ENCODE measurements at regions not wholly inside any gene's neighbourhood (a gene's known extent, or its start where the extent isn't known, plus 50 kb on each side); places are given as distances from the start of the nearest gene placed in this dataset.

GRCh38 chr4:166518315-166518714 lies 645.3 kb downstream of the TLL1 start:
- Histone ChIP-seq H2BK12ac (ENCODE audit: low read length) (no peak overlapping the region), H4K12ac (ENCODE audit: low read depth, low read length) (no peak overlapping the region), H3K79me1 (ENCODE audit: low read length) (no peaks in the 10 kb centered on the region), H3K4me1 (ENCODE audit: control insufficient read depth in 1 of 2, insufficient read depth in 2 of 2, low read length in 2 of 2) (no peaks in the 10 kb centered on the region), H3K4me3 (ENCODE audit: low read depth, low read length) (no peak overlapping the region), H3K9ac (ENCODE audit: low read length) (no peak overlapping the region), H3K23ac (ENCODE audit: low read length) (no peak overlapping the region), H3K27ac (ENCODE audit: low read depth, low read length) (no peak overlapping the region), H2AFZ (ENCODE audit: insufficient read depth, low read length, poor library complexity) (no peak overlapping the region), H3K4me2 (ENCODE audit: low read length) (no peak overlapping the region), H2BK5ac (ENCODE audit: low read depth, low read length, poor library complexity) (no peak overlapping the region), H3K27me3 (ENCODE audit: insufficient read depth, low read length) (no peaks in the 10 kb centered on the region), H4K91ac (ENCODE audit: low read depth, low read length) (no peak overlapping the region), H3K4ac (ENCODE audit: low read depth, low read length) (no peak overlapping the region), H3K36me3 (ENCODE audit: control insufficient read depth in 1 of 2, insufficient read depth in 2 of 2, low read length in 2 of 2) (no peaks in the 10 kb centered on the region), H3K14ac (ENCODE audit: low read length) (no peak overlapping the region), H2BK120ac (ENCODE audit: insufficient read depth, low read length, poor library complexity) (no peak overlapping the region), H4K8ac (ENCODE audit: low read depth, low read length) (no peak overlapping the region), H2AK5ac (ENCODE audit: low read length) (no peak overlapping the region), H3K18ac (ENCODE audit: low read length) (no peak overlapping the region), H3K9me3 (ENCODE audit: insufficient read depth, low read depth, low read length) (no peaks in the 10 kb centered on the region), H3K79me2 (ENCODE audit: control insufficient read depth, insufficient read depth, low read length, poor library complexity) (no peaks in the 10 kb centered on the region)
- no CpG with 5 or more reads among the region's 2 CpGs for WGBS (ENCODE audit: extremely low coverage, insufficient coverage, insufficient read length)
- DNase-seq = no peak

GRCh38 chr4:166518776-166519175 lies 645.7 kb downstream of the TLL1 start:
- Histone ChIP-seq H3K27me3 (ENCODE audit: insufficient read depth, low read length) (no peaks in the 10 kb centered on the region), H2AK5ac (ENCODE audit: low read length) (no peak overlapping the region), H2AFZ (ENCODE audit: insufficient read depth, low read length, poor library complexity) (no peak overlapping the region), H3K4me1 (ENCODE audit: control insufficient read depth in 1 of 2, insufficient read depth in 2 of 2, low read length in 2 of 2) (no peaks in the 10 kb centered on the region), H3K79me2 (ENCODE audit: control insufficient read depth, insufficient read depth, low read length, poor library complexity) (no peaks in the 10 kb centered on the region), H4K12ac (ENCODE audit: low read depth, low read length) (no peak overlapping the region), H3K9me3 (ENCODE audit: insufficient read depth, low read depth, low read length) (no peaks in the 10 kb centered on the region), H3K23ac (ENCODE audit: low read length) (no peak overlapping the region), H2BK5ac (ENCODE audit: low read depth, low read length, poor library complexity) (no peak overlapping the region), H3K79me1 (ENCODE audit: low read length) (no peaks in the 10 kb centered on the region), H3K36me3 (ENCODE audit: control insufficient read depth in 1 of 2, insufficient read depth in 2 of 2, low read length in 2 of 2) (no peaks in the 10 kb centered on the region), H3K4me2 (ENCODE audit: low read length) (no peak overlapping the region), H2BK120ac (ENCODE audit: insufficient read depth, low read length, poor library complexity) (no peak overlapping the region), H3K18ac (ENCODE audit: low read length) (no peak overlapping the region), H3K9ac (ENCODE audit: low read length) (no peak overlapping the region), H4K8ac (ENCODE audit: low read depth, low read length) (no peak overlapping the region), H3K4me3 (ENCODE audit: low read depth, low read length) (no peak overlapping the region), H3K4ac (ENCODE audit: low read depth, low read length) (no peak overlapping the region), H3K14ac (ENCODE audit: low read length) (no peak overlapping the region), H2BK12ac (ENCODE audit: low read length) (no peak overlapping the region), H3K27ac (ENCODE audit: low read depth, low read length) (no peak overlapping the region), H4K91ac (ENCODE audit: low read depth, low read length) (no peak overlapping the region)
- DNase-seq = no peak
- WGBS (ENCODE audit: extremely low coverage, insufficient coverage, insufficient read length) = no CpG with 5 or more reads among the region's 3 CpGs

- H3K79me1 ChIP-seq (ENCODE audit: low read length) = no peaks in the 10 kb centered on the region
- H2BK5ac ChIP-seq (ENCODE audit: low read depth, low read length, poor library complexity) = no peak overlapping the region
- H3K27ac ChIP-seq (ENCODE audit: low read depth, low read length) = no peak overlapping the region
- H3K4me1 ChIP-seq (ENCODE audit: control insufficient read depth in 1 of 2, insufficient read depth in 2 of 2, low read length in 2 of 2) = no peaks in the 10 kb centered on the region
- H3K4me2 ChIP-seq (ENCODE audit: low read length) = no peak overlapping the region
- no peak overlapping the region for H2BK120ac ChIP-seq (ENCODE audit: insufficient read depth, low read length, poor library complexity)
- no CpG with 5 or more reads among the region's 5 CpGs for WGBS (ENCODE audit: extremely low coverage, insufficient coverage, insufficient read length)
- no peak overlapping the region for H2AK5ac ChIP-seq (ENCODE audit: low read length)
- no peak overlapping the region for H4K12ac ChIP-seq (ENCODE audit: low read depth, low read length)
- no peaks in the 10 kb centered on the region for H3K27me3 ChIP-seq (ENCODE audit: insufficient read depth, low read length)
- H4K8ac ChIP-seq (ENCODE audit: low read depth, low read length) = no peak overlapping the region
- H3K14ac ChIP-seq (ENCODE audit: low read length) = no peak overlapping the region
- H3K9ac ChIP-seq (ENCODE audit: low read length) = no peak overlapping the region
- H3K23ac ChIP-seq (ENCODE audit: low read length) = no peak overlapping the region
- no peak overlapping the region for H2AFZ ChIP-seq (ENCODE audit: insufficient read depth, low read length, poor library complexity)
- H2BK12ac ChIP-seq (ENCODE audit: low read length) = no peak overlapping the region
- no peaks in the 10 kb centered on the region for H3K36me3 ChIP-seq (ENCODE audit: control insufficient read depth in 1 of 2, insufficient read depth in 2 of 2, low read length in 2 of 2)
- no peak overlapping the region for H3K4ac ChIP-seq (ENCODE audit: low read depth, low read length)
- H3K9me3 ChIP-seq (ENCODE audit: insufficient read depth, low read depth, low read length) = no peaks in the 10 kb centered on the region
- H3K79me2 ChIP-seq (ENCODE audit: control insufficient read depth, insufficient read depth, low read length, poor library complexity) = no peaks in the 10 kb centered on the region
- no peak overlapping the region for H3K18ac ChIP-seq (ENCODE audit: low read length)
- no peak overlapping the region for H4K91ac ChIP-seq (ENCODE audit: low read depth, low read length)
- no peak for DNase-seq
- H3K4me3 ChIP-seq (ENCODE audit: low read depth, low read length) = no peak overlapping the region
Observed at GRCh38 chr4:166519774-166520173, 646.7 kb downstream of the TLL1 start.

GRCh38 chr4:166527500-166527899 lies 654.5 kb downstream of the TLL1 start:
- H3K18ac ChIP-seq (ENCODE audit: low read length) = no peak overlapping the region
- no peak overlapping the region for H3K9ac ChIP-seq (ENCODE audit: low read length)
- no peaks in the 10 kb centered on the region for H3K36me3 ChIP-seq (ENCODE audit: control insufficient read depth in 1 of 2, insufficient read depth in 2 of 2, low read length in 2 of 2)
- H3K4me3 ChIP-seq (ENCODE audit: low read depth, low read length) = no peak overlapping the region
- no peaks in the 10 kb centered on the region for H3K79me2 ChIP-seq (ENCODE audit: control insufficient read depth, insufficient read depth, low read length, poor library complexity)
- H3K9me3 ChIP-seq (ENCODE audit: insufficient read depth, low read depth, low read length) = no peaks in the 10 kb centered on the region
- H2AFZ ChIP-seq (ENCODE audit: insufficient read depth, low read length, poor library complexity) = no peak overlapping the region
- H4K91ac ChIP-seq (ENCODE audit: low read depth, low read length) = no peak overlapping the region
- no peaks in the 10 kb centered on the region for H3K27me3 ChIP-seq (ENCODE audit: insufficient read depth, low read length)
- H4K8ac ChIP-seq (ENCODE audit: low read depth, low read length) = no peak overlapping the region
- H2BK120ac ChIP-seq (ENCODE audit: insufficient read depth, low read length, poor library complexity) = no peak overlapping the region
- no peak overlapping the region for H3K4me2 ChIP-seq (ENCODE audit: low read length)
- no peaks in the 10 kb centered on the region for H3K4me1 ChIP-seq (ENCODE audit: control insufficient read depth in 1 of 2, insufficient read depth in 2 of 2, low read length in 2 of 2)
- no peak overlapping the region for H3K27ac ChIP-seq (ENCODE audit: low read depth, low read length)
- H4K12ac ChIP-seq (ENCODE audit: low read depth, low read length) = no peak overlapping the region
- peak; percentile 83 to 84 for DNase-seq
- no peak overlapping the region for H2AK5ac ChIP-seq (ENCODE audit: low read length)
- H3K79me1 ChIP-seq (ENCODE audit: low read length) = no peaks in the 10 kb centered on the region
- no CpG with 5 or more reads among the region's 3 CpGs for WGBS (ENCODE audit: extremely low coverage, insufficient coverage, insufficient read length)
- H3K23ac ChIP-seq (ENCODE audit: low read length) = no peak overlapping the region
- no peak overlapping the region for H2BK5ac ChIP-seq (ENCODE audit: low read depth, low read length, poor library complexity)
- no peak overlapping the region for H2BK12ac ChIP-seq (ENCODE audit: low read length)
- H3K4ac ChIP-seq (ENCODE audit: low read depth, low read length) = no peak overlapping the region
- H3K14ac ChIP-seq (ENCODE audit: low read length) = no peak overlapping the region

Data from trophoblast cell (in vitro differentiated cells and primary cell).